RKO (cell line): ENCODE measurements at regions not wholly inside any gene's neighbourhood (a gene's known extent, or its start where the extent isn't known, plus 50 kb on each side); places are given as distances from the start of the nearest gene placed in this dataset.
"Not testable (repeated sequence)": the region's sequence is repeated elsewhere in the genome, so short reads cannot be mapped to it uniquely, and the experiment has no call there.

ENCODE experiments used
- DNase-seq: peaks from one replicate; pipeline ENCODE4 v3.0.0-alpha.2; 2016; ENCODE audit warnings: low spot score

DNA sequence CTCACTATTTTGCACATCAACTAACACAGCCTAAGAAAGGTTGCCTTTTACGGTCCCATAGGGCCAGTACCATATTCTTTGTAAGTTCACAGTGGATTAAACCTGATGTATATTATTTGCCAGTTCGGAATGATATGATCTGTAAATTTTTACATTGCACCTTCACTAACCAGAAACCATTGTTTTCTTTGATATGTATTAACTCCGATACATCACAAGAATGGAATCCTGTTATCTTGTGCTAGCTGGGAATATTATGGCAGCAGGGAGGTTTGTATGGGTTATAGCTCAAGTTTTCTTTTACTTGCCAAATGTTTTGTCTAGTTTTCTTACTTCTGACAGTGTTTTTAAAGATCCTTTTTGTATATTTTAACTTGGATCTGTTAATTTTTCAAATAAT lies 51.4 kb upstream of the S1PR1 start:
- no peak for DNase-seq

DNA sequence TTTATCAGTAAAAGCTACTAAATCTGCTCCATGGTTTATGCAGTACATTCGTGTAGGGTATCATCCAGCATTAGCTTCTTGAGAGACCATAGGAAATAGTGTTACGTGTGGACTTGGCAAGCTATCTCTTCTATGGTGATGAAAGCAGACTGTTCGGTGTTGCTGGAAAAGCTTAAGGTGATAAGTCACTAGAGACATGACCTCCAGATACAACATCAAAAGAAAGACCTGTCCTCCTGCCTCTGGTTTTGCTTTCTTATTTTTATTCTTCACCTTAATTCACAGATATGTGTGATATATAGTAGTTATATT lies 53.5 kb upstream of the S1PR1 start:
- DNase-seq = no peak

DNA sequence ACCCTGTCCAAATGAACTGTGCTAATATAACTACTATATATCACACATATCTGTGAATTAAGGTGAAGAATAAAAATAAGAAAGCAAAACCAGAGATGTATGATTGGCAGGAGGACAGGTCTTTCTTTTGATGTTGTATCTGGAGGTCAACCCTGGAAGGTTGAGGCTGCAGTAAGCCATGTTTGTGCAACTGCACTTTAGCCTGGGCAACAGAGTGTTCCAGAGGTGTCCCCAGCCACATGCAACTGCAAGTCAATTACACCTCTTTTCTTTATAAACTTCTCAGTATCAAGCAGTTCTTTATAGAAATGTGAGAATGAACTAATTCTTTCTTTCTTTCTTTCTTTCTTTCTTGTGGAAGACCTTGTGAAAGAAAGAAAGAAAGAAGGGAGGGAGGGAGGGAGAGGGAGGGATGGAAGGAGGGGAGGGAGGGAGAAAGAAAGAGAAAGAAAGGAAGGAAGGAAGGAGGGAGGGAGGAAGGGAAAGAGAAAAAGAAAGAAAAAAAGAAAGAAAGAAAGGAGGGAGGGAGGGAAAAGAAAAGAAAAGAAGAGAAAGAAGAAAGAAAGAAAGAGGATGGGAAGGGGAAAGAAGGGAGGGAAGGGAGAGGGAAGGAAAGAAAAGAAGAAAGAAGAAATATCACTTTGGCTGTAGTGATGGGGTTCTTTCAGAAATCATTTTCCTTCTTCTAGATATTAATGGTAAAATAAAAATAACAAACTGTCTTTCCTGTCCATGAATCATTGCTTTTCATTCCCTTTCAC lies 54.0 kb upstream of the S1PR1 start:
- no peak for DNase-seq

DNA sequence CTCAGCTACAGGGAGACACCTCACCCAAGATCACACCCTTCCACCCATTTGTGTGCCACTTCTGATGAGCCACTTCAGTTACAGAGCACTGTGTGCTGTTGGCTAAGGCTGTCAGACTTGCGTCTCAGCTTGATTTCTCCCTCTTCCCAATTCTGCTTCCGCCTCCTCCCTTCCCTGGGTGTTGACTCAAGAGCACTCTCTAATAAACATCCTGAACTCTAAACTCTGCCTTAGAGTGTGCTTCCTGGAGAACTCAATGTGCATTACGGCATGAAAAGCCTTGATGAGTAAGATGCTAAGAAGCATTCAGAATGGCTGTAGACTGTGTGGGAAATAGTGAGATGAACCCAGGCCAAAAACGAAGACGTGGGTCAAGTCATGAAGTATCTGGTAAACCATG lies 54.9 kb upstream of the S1PR1 start:
- no peak for DNase-seq

DNA sequence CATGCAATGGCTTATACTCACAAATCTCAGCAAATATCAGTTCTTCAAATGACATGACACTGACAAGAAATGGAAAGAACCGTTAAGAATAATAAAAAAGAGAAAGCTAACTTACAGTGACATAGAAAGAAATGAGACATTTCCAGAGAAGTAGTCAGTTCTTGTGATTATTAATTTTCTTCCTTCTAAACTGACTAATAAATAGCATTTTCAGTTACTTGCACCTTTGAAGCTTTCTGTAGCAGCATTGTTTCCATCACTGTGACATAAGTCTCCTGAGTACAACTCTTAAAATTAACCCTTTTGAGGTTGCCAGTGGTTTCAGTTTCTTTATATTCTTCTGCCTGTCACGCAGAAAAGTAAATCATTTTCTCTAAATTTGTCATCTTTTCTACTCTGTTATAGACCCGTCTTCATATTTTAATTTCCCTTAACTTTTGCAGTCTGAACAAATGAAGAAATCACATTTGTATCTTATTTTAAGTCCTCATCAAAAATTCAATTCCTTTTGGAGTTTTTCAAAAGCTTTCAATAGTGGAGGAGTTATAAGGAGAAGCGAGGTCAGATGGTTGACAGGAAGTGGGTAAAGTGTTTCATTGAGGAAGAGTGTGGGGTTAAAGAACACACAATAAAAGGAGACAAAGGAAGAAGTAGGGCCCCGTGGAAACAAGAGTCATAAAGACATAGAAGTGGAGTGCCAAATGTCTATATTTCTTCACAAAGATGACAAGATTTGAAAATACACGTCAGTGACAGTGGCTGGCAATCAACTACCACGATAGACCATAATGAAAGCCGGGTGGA lies 57.9 kb upstream of the S1PR1 start:
- DNase-seq = no peak

DNA sequence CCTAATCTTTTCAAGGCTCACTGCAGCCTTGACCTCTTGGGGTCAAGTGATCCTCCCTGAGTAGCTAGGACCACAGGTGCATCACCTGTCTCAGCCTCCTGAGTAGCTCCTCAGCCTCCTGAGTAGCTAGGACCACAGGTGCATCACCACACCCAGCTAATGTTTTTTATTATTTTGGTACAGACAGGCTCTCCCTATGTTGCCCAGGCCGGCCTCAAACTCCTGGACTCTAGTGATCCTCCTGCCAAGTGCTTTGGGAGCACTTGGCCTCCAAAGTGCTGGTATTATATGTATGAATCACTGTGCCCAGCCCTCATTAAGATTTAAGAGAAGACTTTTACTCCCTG lies 58.5 kb upstream of the S1PR1 start:
- DNase-seq = no peak

DNA sequence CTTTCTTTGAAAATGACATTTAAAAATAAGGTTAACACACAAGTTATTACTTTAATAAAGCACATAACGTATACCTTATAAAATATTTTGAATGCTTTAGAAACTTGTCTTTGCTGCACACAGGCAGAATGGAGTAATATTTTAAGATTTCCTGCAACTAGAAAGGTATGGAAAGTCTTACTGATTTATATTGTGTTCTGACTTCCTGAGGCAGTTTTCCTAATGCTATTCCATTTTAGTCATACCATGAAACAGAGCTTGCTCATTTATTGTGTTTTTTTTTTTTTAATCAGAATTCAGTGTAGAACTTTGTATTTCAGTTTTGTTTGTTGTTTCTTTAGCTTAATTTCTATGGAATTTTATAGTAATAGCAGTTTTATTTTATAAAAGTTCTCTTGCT lies 60.9 kb upstream of the S1PR1 start:
- DNase-seq = no peak

DNA sequence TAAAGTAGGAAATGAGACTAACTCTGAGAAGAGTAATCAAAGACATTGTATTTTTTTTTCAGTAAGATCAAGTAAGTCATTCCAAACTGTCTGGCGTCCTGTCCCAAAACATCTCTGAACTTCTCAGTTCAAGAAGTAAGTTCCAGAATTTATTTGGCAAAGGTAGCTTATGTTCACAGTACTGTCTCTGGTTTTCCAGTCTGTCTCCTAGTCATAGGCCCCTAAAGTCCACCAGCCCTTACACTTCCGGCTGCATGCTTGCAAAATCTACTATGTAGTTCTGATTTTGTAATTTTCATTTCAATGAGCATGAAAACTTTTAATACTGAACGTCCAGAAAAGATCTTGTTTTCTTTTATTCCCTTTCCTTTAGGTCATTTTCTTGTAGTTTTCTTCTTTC lies 61.4 kb upstream of the S1PR1 start:
- no peak for DNase-seq

DNA sequence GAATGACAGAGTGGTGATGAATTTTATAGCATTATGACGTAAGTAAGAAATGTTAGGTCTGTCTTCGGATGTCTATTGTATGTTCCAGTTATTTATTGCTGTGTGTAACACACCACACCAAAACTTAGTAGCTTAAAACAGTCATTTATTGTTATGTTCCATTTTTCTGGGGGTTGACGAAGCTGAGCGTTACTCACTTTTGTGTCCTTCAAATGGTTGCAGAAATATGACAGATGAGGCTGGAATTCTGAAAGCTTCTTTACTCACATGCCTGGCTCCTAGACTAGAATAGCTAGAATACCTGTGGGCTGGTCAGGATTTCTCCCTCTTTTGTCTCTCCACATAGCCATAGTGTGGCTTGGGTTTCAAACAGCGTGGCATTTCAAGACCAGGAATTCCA lies 62.1 kb upstream of the S1PR1 start:
- peak; percentile 35 for DNase-seq

DNA sequence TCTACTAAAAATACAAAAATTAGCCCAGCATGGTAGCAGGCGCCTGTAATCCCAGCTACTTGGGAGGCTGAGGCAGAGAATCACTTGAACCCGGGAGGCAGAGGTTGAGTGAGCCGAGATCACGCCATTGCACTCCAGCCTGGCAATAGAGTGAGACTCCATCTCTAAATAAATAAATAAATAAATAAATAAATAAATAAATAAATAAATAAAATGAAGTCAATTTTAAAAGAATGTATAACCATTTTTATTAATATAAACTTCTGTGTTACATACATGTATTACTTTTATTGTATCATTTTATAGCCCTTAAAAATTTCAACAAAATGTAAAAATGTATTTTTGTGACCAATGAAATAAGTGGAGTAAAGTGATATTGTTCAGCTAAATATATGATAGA lies 62.5 kb upstream of the S1PR1 start:
- DNase-seq = not testable (repeated sequence)

DNA sequence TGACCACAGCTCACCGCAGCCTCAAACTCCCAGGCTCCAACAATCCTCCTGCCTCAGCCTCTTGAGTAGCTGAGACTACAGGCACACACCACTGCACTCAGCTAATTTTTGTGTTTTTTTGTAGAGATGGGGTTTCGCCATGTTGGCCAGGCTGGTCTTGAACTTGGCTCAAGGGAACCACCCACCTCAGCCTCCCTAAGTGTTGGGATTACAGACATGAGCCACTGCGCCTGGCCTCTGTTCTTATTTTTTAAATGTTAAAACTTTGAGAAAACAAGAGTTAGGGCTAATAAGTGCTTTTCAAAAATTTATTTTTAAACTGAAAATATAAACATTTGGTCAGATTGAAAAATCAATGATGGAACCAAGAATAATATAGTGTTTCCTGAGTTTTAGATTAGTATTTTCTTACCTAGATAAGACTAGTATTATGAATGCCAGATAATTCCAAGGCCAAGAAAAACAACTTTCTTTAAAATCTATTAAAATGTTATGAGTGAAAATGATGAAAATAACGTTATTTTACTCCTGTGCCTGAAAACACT lies 66.2 kb upstream of the S1PR1 start:
- no peak for DNase-seq

DNA sequence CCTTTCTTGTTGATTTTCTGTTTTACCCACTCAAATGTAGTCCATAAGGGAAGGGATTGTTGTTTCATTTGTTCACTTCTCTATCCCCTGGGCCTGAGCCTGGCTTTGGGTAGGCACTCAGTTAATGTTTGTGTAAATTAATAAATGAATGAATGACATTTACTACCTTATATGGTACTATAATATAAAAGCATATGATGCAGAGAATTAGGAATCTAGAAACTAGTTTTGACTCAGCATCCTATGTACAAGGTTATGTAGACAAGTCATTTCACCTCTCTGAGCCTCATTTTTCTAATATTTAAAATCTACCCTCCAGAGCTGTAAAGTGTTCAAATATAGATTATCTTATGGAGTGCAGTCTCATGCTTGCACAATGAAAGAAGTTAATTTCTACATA lies 68.9 kb upstream of the S1PR1 start:
- DNase-seq = no peak

DNA sequence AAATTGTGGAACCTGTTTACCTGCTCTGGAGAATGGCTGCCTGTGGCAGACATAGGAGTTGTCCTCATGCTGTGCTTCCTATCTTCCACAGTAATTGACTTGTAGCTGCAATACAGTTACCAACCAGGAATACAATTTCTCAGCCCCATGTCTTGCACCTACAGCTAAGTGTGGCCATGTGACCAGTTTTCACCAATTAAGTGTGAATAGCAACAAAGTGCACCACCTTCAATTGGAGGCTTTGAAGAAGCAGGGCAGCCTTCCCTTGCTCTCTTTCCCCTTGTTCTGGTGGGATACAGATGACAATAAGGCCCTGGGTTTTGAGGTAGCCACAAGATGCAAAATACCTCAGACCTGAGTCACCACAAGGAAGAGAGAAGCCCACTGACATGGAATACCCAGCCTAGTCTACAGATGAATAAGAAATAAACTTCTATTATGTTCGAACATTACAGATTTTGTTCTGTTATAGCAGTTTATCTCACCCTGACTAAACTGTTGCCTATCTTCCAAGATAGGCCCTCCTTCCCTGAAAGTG lies 70.2 kb upstream of the S1PR1 start:
- DNase-seq = no peak

DNA sequence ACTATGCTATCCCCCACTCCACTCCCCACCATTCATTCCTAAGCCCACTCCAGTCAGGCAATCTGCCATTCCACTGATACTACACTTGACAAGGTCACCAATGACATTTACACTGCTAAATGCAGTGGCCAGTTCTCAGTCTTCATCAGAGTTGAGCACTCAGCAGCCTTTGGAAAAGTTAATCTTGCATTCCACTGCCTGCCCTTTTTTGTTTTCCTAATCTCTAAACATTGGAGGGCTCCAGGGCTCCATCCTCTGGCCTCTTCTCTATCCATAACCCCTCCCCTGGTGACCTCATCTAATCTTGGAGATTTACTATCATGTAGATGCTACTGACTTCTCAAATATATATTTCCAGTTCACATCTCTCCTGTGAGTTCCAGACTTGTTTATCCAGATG lies 70.9 kb upstream of the S1PR1 start:
- no peak for DNase-seq

DNA sequence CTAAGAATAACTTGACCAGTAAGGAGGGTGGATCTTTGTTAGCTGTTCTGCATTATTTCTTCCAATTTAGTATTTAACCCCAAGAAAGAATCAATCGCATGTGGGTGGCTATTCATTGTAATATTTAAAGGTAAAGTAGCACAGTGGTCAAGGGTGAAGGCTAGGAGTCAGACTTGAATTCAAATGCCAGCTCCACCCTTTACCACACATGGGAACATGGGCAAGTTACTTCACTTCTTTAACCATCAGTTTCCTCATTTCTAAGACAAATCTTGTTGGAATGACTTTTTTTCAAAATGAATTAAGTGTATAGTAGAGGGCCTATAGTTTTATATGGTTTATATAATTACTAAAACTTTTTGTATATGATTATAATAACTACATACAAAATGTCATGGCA lies 71.3 kb upstream of the S1PR1 start:
- no peak for DNase-seq

DNA sequence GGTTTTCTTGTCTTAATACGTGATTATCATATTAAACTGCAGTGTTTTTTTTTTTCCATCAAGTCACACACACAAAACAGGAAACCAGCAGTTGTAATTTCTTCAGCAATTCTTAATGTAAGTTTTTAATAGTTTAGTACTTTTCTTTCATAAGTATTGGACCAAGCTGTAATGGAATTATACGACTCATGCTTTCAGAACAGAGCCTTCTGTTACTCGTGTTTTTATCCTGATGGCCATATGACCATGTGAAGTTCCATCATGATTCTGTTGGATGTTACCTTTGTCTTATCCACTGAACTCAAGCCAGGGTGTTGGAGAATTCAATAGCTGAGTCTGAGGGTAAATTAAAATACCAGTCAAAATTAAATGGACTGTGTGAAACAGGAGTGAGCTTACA lies 72.0 kb upstream of the S1PR1 start:
- DNase-seq = no peak

DNA sequence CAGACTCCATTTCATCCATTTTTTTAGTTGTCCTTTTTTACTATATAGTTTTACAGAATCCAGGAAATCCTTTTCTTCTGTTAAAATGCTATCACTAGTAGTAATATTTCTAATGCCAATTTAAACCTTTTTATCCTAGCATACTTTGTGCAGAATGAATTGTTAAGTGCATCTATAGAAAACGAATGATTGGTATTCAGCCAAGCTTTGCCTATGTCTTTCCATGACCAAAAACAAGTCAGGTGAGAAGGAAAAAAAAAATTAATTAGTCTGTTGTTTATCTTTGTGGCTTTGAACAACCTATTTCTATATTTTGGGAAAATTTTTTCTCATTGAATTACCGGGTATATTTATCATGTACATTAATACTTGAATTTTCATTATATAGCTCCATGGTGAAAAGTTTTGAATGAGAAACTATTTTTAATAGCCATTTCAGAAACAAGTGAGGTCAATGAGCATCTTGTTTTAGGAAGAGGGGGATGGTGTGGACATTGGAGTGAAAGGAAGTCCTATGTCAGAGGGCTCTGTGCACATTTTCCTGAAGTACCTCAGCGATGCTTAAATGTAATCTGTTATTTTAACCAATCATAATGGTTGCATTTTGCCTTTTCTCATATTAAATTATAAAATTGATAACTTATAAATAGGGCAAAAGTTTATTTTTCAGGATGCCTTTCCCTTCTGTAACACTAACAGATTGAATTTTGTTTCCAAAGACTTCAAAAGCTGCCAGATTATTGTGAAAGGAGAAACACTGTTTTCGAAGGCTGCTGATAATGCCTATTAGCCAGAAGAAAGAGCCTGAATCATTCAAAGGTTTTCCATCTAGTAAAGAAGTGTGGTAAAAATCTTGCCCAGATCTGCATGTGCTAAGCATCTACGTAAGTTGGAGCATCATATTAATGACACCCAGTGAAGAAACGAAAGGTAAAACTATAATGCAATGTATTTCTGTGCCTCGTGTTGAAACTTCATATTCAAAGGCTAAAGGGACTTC lies 73.8 kb upstream of the S1PR1 start:
- DNase-seq = no peak

DNA sequence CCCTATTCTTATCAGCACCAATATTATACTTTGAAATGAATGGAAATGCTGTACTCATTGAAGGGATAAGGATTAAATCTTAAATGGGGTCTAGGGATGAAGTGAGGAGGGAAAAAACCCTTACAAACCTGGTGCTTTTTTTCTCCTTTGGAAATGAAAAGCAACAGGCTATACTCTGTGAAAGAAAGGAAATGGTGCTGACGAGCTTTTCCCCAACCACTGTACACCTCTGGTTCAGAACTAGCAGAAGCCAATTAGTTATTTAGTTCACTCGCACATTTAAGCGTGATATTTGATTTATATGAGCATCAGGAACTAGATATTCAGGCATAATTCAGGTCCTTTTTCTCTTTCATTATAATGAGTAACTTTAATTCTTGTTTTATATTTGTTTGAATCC lies 74.5 kb upstream of the S1PR1 start:
- no peak for DNase-seq

DNA sequence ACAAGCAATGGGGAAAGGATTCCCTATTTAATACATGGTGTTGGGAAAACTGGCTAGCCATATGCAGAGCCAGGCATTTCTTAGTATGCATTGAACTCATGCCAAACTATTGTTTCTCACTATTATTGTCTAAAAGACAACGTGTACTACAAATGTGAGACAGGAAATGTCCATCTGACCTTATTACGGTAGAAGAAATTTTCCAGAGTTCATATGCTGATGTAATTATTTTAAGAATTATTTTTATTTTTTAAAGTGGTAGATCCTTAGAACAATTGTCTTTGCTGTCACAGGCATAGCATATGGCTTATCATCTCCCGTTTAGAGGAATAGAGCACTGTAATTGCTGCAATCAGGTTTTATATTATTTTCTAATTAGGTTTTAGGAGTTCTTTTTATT lies 75.2 kb upstream of the S1PR1 start:
- no peak for DNase-seq

DNA sequence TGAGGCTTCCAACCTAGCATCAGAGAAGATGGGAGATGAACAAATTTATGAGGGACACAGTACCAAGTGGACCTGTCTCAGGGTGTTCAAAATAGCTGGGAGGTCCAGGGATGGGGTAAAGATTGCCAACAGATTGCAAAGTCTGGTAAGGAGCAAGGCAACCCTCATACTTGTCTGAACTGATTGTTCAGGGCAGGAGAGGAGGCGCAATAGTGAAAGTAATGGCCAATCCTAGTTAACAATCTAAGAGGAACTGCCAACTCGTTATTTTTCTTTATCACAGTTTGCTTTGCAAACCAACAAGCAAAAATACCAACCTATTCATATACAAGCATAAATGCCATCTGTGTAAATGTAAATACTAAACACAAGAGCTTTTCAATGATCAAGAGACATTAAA lies 78.4 kb upstream of the S1PR1 start:
- DNase-seq = no peak

DNA sequence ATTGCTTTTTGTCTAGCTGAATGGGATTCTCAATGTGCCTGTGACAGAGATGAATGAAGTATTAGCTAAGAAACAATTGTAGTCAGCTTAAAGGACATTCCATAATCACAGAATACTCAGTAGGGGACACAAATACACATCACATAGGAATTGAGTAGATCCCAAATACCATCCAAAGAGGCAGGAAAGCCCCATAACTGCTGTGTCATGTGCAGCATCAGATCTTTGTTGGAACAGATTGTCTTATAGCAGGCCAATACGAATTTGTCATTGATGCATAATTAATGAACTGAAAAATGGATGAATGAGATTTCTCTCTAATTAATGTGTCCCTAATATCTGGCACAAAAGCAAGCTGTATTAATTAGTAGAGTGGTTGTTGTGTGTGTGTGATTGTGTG lies 82.3 kb upstream of the S1PR1 start:
- no peak for DNase-seq

DNA sequence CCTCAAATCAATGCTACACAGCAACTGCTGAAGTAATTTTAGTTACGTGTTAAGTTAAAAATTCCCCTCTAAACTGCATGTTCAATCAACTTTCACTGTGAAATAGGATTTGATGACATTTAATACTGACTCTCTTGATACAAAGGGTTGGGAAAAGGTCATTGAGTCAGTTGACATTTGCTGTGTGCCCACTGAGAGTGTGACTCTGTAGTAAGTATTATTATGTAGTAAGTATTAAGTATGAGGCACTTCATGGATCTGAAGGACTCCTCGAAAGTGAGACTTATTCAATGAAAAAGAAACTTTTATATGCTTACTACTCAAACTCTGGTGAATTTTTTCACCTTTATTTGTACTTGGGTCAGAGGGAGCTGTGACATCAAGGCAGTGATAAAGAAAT lies 83.1 kb upstream of the S1PR1 start:
- no peak for DNase-seq
